GM23338 (cell line): ENCODE measurements at regions not wholly inside any gene's neighbourhood (a gene's known extent, or its start where the extent isn't known, plus 50 kb on each side); places are given as distances from the start of the nearest gene placed in this dataset.

Experiments used
- ATAC-seq: fragments of 200-7000 bp; cut with Tn5 transposase; 3 replicates; pipeline ENCODE4 v1.9.1; 2020
- DNase-seq: peaks from one replicate; pipeline ENCODE4 v3.0.0-alpha.2; 2015; ENCODE audit warnings: low spot score
- H2AFZ ChIP-seq: fragments of 200-600 bp; sonication (generic); 2 replicates; pipeline ENCODE4 v1.8.0; 2016; ENCODE audit warnings: antibody characterized with exemption, mild to moderate bottlenecking, moderate library complexity
- H3F3A ChIP-seq: fragments of 200-600 bp; sonication (generic); replicated peaks from 2 replicates; pipeline ENCODE4 v1.8.0; 2017; ENCODE audit warnings: antibody characterized with exemption, mixed run types, low read depth
- H3K27ac ChIP-seq: fragments of 200-600 bp; sonication (generic); 2 replicates; pipeline ENCODE4 v1.6.1; 2016; ENCODE audit warnings: low read depth
- H3K27me3 ChIP-seq: fragments of 200-600 bp; sonication (generic); 2 replicates; pipeline ENCODE4 v1.8.0; 2016; ENCODE audit warnings: mild to moderate bottlenecking, mixed run types, moderate library complexity; ENCODE audit not compliant: insufficient read depth
- H3K36me3 ChIP-seq: fragments of 200-600 bp; sonication (generic); 2 replicates; pipeline ENCODE4 v1.8.0; 2016; ENCODE audit warnings: mild to moderate bottlenecking; ENCODE audit not compliant: insufficient read depth
- H3K4me1 ChIP-seq: fragments of 200-600 bp; sonication (generic); 2 replicates; pipeline ENCODE4 v1.8.0; 2016; ENCODE audit warnings: mild to moderate bottlenecking, moderate library complexity; ENCODE audit not compliant: insufficient read depth
- H3K4me2 ChIP-seq: fragments of 200-600 bp; sonication (generic); 2 replicates; pipeline ENCODE4 v1.7.1; 2017; ENCODE audit warnings: mixed run types
- H3K4me3 ChIP-seq: fragments of 200-600 bp; sonication (generic); 2 replicates; pipeline ENCODE4 v1.6.1; 2016; ENCODE audit warnings: mixed run types
- H3K79me2 ChIP-seq: fragments of 200-600 bp; sonication (generic); replicated peaks from 2 replicates; pipeline ENCODE4 v1.8.0; 2017; ENCODE audit warnings: mild to moderate bottlenecking; ENCODE audit not compliant: insufficient read depth
- H3K9me2 ChIP-seq: fragments of 200-600 bp; sonication (generic); 2 replicates; pipeline ENCODE4 v1.8.0; 2017; ENCODE audit not compliant: insufficient read depth
- H4K20me1 ChIP-seq: fragments of 200-600 bp; sonication (generic); replicated peaks from 2 replicates; pipeline ENCODE4 v1.8.0; 2017; ENCODE audit warnings: mild to moderate bottlenecking; ENCODE audit not compliant: insufficient read depth
- H3K27ac Mint-ChIP-seq: 2 replicates; pipeline ENCODE4 v1.8.0; 2020; ENCODE audit warnings: inconsistent platforms, mild to moderate bottlenecking, moderate library complexity, mixed read lengths
- H3K27me3 Mint-ChIP-seq: 3 replicates; pipeline ENCODE4 v1.8.0; 2022; ENCODE audit warnings: low read depth, mild to moderate bottlenecking, moderate library complexity, mixed read lengths, inconsistent platforms; ENCODE audit not compliant: insufficient read depth, poor library complexity
- H3K36me3 Mint-ChIP-seq: 3 replicates; pipeline ENCODE4 v1.8.0; 2021; ENCODE audit warnings: low read depth, mild to moderate bottlenecking, inconsistent platforms, moderate library complexity, mixed read lengths
- H3K4me1 Mint-ChIP-seq: 3 replicates; pipeline ENCODE4 v1.8.0; 2020; ENCODE audit warnings: mild to moderate bottlenecking, inconsistent platforms, mixed read lengths
- H3K4me3 Mint-ChIP-seq: 3 replicates; pipeline ENCODE4 v1.8.0; 2021; ENCODE audit warnings: moderate library complexity, mild to moderate bottlenecking, inconsistent platforms, mixed read lengths
- H3K9me3 Mint-ChIP-seq: 3 replicates; pipeline ENCODE4 v1.8.0; 2020; ENCODE audit warnings: moderate library complexity, mild to moderate bottlenecking, inconsistent platforms, mixed read lengths
- JUNB ChIP-seq: IDR thresholded peaks from one replicate; pipeline ENCODE4 v1.6.1; 2016; ENCODE audit warnings: antibody characterized with exemption; ENCODE audit not compliant: unreplicated experiment
- POLR2AphosphoS5 ChIP-seq: IDR thresholded peaks from 2 replicates; pipeline ENCODE4 v1.6.1; 2016; ENCODE audit warnings: antibody characterized with exemption, low read depth
- STAT1 ChIP-seq: IDR thresholded peaks from one replicate; pipeline ENCODE4 v1.6.1; 2016; ENCODE audit warnings: antibody characterized with exemption; ENCODE audit not compliant: unreplicated experiment
- TF ChIP-seq, protein P1 (sequence below): IDR thresholded peaks from one replicate; pipeline ENCODE4 v1.6.1; 2018; ENCODE audit warnings: antibody characterized with exemption; ENCODE audit not compliant: unreplicated experiment
- TF ChIP-seq, protein P2 (sequence below): fragments of 250-450 bp; sonication (Bioruptor Pico); IDR thresholded peaks from 2 replicates; pipeline ENCODE4 v1.5.0; 2020; ENCODE audit warnings: mild to moderate bottlenecking, moderate library complexity
- TF ChIP-seq, protein P3 (sequence below), 2 experiments: fragments of 200-600 bp in 1 of 2; sonication (generic) in 1 of 2; conservative IDR thresholded peaks; 2 replicates each; pipeline versions ENCODE4 v1.5.1 to v1.6.1; 2016 to 2017; ENCODE audit warnings: antibody characterized with exemption in 2 of 2, low read depth in 2 of 2, mild to moderate bottlenecking in 2 of 2, moderate library complexity in 1 of 2
- TF ChIP-seq, protein P4 (sequence below): IDR thresholded peaks from 2 replicates; pipeline ENCODE4 v1.6.1; 2016; ENCODE audit warnings: antibody characterized with exemption

DNA sequence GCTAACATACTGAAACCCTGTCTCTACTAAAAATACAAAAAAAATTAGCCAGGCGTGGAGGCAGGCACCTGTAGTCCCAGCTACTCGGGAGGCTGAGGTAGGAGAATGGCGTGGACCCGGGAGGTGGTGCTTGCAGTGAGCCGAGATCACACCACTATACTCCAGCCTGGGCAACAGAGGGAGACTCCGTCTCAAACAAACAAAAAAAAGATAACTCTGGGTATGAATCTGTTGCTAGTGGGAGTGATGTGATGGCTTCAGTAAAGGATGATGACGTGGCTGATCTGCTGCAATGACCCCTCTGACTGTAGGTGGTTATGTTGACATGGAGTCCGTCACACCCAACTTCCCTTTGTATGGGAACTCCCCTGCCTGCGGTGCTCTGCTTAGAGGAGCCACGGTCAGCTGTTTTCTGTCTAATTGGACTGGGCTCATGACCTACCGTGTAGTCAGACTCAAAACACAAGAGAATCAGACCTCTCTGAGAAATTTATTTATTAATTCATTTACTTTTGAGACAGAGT, 59.1 kb upstream of the MED13L start (continued):
- TF ChIP-seq, protein P1, sequence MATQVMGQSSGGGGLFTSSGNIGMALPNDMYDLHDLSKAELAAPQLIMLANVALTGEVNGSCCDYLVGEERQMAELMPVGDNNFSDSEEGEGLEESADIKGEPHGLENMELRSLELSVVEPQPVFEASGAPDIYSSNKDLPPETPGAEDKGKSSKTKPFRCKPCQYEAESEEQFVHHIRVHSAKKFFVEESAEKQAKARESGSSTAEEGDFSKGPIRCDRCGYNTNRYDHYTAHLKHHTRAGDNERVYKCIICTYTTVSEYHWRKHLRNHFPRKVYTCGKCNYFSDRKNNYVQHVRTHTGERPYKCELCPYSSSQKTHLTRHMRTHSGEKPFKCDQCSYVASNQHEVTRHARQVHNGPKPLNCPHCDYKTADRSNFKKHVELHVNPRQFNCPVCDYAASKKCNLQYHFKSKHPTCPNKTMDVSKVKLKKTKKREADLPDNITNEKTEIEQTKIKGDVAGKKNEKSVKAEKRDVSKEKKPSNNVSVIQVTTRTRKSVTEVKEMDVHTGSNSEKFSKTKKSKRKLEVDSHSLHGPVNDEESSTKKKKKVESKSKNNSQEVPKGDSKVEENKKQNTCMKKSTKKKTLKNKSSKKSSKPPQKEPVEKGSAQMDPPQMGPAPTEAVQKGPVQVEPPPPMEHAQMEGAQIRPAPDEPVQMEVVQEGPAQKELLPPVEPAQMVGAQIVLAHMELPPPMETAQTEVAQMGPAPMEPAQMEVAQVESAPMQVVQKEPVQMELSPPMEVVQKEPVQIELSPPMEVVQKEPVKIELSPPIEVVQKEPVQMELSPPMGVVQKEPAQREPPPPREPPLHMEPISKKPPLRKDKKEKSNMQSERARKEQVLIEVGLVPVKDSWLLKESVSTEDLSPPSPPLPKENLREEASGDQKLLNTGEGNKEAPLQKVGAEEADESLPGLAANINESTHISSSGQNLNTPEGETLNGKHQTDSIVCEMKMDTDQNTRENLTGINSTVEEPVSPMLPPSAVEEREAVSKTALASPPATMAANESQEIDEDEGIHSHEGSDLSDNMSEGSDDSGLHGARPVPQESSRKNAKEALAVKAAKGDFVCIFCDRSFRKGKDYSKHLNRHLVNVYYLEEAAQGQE, result no peak

DNA sequence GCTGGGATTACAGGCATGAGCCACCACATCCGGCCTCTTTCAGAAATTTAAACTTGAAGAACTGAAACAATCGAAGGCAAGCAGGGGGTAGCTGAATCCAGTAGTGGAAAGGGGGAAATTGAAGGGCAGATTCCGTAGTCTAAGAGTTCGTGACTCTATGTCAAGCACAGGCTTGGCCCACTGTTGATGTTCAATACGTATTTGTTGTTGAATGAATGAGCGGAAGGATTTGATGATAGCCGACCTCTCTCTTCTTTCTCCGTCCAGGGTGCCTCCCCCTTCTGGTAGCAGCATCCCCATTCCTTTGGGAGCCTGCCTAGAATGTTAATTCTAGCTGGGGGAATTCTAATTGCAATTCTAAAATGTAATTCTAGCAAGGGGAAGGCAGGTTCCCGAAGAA, 59.8 kb upstream of the MED13L start:
- ATAC-seq (peak; percentile 20; the same call in 1 of the 3 replicates), DNase-seq (peak; percentile 52)
- H3K27ac ChIP-seq, result no peak overlapping the region
- Mint-ChIP-seq H3K4me1 (peaks cover 20% of the 10 kb centered on the region; the same call in 2 of the 3 replicates), H3K27me3 (peaks cover 3% of the 10 kb centered on the region), H3K9me3 (peaks cover 6% of the 10 kb centered on the region; the same call in 2 of the 3 replicates), H3K36me3 (peaks cover 5% of the 10 kb centered on the region; the same call in 1 of the 3 replicates), H3K4me3 (no peak overlapping the region), H3K27ac (no peak overlapping the region; the same call in 1 of the 2 replicates)
- H3K4me2 ChIP-seq, result no peak overlapping the region; the same call in 1 of the 2 replicates
- TF ChIP-seq, protein P1, result no peak
- TF ChIP-seq, protein P2, sequence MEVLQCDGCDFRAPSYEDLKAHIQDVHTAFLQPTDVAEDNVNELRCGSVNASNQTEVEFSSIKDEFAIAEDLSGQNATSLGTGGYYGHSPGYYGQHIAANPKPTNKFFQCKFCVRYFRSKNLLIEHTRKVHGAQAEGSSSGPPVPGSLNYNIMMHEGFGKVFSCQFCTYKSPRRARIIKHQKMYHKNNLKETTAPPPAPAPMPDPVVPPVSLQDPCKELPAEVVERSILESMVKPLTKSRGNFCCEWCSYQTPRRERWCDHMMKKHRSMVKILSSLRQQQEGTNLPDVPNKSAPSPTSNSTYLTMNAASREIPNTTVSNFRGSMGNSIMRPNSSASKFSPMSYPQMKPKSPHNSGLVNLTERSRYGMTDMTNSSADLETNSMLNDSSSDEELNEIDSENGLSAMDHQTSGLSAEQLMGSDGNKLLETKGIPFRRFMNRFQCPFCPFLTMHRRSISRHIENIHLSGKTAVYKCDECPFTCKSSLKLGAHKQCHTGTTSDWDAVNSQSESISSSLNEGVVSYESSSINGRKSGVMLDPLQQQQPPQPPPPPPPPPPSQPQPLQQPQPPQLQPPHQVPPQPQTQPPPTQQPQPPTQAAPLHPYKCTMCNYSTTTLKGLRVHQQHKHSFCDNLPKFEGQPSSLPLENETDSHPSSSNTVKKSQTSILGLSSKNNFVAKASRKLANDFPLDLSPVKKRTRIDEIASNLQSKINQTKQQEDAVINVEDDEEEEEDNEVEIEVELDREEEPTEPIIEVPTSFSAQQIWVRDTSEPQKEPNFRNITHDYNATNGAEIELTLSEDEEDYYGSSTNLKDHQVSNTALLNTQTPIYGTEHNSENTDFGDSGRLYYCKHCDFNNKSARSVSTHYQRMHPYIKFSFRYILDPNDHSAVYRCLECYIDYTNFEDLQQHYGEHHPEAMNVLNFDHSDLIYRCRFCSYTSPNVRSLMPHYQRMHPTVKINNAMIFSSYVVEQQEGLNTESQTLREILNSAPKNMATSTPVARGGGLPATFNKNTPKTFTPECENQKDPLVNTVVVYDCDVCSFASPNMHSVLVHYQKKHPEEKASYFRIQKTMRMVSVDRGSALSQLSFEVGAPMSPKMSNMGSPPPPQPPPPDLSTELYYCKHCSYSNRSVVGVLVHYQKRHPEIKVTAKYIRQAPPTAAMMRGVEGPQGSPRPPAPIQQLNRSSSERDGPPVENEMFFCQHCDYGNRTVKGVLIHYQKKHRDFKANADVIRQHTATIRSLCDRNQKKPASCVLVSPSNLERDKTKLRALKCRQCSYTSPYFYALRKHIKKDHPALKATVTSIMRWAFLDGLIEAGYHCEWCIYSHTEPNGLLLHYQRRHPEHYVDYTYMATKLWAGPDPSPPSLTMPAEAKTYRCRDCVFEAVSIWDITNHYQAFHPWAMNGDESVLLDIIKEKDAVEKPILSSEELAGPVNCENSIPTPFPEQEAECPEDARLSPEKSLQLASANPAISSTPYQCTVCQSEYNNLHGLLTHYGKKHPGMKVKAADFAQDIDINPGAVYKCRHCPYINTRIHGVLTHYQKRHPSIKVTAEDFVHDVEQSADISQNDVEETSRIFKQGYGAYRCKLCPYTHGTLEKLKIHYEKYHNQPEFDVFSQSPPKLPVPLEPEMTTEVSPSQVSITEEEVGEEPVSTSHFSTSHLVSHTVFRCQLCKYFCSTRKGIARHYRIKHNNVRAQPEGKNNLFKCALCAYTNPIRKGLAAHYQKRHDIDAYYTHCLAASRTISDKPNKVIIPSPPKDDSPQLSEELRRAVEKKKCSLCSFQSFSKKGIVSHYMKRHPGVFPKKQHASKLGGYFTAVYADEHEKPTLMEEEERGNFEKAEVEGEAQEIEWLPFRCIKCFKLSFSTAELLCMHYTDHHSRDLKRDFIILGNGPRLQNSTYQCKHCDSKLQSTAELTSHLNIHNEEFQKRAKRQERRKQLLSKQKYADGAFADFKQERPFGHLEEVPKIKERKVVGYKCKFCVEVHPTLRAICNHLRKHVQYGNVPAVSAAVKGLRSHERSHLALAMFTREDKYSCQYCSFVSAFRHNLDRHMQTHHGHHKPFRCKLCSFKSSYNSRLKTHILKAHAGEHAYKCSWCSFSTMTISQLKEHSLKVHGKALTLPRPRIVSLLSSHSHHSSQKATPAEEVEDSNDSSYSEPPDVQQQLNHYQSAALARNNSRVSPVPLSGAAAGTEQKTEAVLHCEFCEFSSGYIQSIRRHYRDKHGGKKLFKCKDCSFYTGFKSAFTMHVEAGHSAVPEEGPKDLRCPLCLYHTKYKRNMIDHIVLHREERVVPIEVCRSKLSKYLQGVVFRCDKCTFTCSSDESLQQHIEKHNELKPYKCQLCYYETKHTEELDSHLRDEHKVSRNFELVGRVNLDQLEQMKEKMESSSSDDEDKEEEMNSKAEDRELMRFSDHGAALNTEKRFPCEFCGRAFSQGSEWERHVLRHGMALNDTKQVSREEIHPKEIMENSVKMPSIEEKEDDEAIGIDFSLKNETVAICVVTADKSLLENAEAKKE (CRISPR knock-in tag), result no peak
- no peak for TF ChIP-seq JUNB
- TF ChIP-seq, protein P3, sequence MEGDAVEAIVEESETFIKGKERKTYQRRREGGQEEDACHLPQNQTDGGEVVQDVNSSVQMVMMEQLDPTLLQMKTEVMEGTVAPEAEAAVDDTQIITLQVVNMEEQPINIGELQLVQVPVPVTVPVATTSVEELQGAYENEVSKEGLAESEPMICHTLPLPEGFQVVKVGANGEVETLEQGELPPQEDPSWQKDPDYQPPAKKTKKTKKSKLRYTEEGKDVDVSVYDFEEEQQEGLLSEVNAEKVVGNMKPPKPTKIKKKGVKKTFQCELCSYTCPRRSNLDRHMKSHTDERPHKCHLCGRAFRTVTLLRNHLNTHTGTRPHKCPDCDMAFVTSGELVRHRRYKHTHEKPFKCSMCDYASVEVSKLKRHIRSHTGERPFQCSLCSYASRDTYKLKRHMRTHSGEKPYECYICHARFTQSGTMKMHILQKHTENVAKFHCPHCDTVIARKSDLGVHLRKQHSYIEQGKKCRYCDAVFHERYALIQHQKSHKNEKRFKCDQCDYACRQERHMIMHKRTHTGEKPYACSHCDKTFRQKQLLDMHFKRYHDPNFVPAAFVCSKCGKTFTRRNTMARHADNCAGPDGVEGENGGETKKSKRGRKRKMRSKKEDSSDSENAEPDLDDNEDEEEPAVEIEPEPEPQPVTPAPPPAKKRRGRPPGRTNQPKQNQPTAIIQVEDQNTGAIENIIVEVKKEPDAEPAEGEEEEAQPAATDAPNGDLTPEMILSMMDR (conservative IDR thresholded peaks at IDR 0.05; ENCODE audit: low read depth in 2 of 2), result 0 out of 4 replicates have a peak, but pooled peaks of 1 of the 2 experiments have one; percentile 11
- TF ChIP-seq STAT1, result no peak
- TF ChIP-seq, protein P4, sequence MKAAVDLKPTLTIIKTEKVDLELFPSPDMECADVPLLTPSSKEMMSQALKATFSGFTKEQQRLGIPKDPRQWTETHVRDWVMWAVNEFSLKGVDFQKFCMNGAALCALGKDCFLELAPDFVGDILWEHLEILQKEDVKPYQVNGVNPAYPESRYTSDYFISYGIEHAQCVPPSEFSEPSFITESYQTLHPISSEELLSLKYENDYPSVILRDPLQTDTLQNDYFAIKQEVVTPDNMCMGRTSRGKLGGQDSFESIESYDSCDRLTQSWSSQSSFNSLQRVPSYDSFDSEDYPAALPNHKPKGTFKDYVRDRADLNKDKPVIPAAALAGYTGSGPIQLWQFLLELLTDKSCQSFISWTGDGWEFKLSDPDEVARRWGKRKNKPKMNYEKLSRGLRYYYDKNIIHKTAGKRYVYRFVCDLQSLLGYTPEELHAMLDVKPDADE, result no peak
- TF ChIP-seq POLR2AphosphoS5, result no peak
- no peaks in the 10 kb centered on the region for H3K79me2 ChIP-seq
- H2AFZ ChIP-seq, result no peak overlapping the region
- no peaks in the 10 kb centered on the region for H4K20me1 ChIP-seq
- no peaks in the 10 kb centered on the region for H3K27me3 ChIP-seq
- no peaks in the 10 kb centered on the region for H3K36me3 ChIP-seq
- no peak overlapping the region for H3K4me3 ChIP-seq
- no peaks in the 10 kb centered on the region for H3K4me1 ChIP-seq
- H3K9me2 ChIP-seq, result no peaks in the 10 kb centered on the region
- H3F3A ChIP-seq, result 0 out of 2 replicates have a peak, but pooled peaks cover 5% of the 10 kb centered on the region
